ENCODE measurements at regions not wholly inside any gene's neighbourhood (a gene's known extent, or its start where the extent isn't known, plus 50 kb on each side); places are given as distances from the start of the nearest gene placed in this dataset.

DNA sequence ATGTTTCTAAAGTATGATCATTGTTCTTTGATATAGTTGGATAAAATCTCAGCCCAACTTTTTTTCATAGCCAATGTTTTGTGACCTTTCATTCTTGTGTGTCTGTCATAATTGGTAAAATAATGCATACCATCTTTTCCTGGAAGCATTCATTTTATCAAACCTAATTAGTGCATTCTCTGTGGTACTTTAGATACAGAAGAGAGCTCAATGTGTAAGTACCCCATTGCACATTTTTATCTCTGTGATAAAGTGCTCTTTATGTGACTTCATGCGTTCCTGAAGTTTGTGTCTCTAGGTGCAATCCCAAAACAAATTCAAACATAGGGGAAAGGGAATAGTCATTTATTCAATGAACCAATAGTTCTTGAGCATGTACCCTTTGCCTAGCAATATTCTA lies 628.5 kb downstream of the GBE1 start:
- intact Hi-C loops (cut with DNase I): no loop called here
- no peak for DNase-seq
- Histone ChIP-seq H3K4me1 (no peaks in the 10 kb centered on the region), H3K9me3 (no peaks in the 10 kb centered on the region), H3K27ac (no peak overlapping the region), H3K4me3 (no peak overlapping the region), H3K36me3 (no peaks in the 10 kb centered on the region), H3K27me3 (no peaks in the 10 kb centered on the region)
- 80 to 94% methylated on average over 1 of the region's 1 CpG for WGBS, 2 donors
- no peak for TF ChIP-seq POLR2A (IDR thresholded peaks at IDR 0.05)
- TF ChIP-seq, protein P1, sequence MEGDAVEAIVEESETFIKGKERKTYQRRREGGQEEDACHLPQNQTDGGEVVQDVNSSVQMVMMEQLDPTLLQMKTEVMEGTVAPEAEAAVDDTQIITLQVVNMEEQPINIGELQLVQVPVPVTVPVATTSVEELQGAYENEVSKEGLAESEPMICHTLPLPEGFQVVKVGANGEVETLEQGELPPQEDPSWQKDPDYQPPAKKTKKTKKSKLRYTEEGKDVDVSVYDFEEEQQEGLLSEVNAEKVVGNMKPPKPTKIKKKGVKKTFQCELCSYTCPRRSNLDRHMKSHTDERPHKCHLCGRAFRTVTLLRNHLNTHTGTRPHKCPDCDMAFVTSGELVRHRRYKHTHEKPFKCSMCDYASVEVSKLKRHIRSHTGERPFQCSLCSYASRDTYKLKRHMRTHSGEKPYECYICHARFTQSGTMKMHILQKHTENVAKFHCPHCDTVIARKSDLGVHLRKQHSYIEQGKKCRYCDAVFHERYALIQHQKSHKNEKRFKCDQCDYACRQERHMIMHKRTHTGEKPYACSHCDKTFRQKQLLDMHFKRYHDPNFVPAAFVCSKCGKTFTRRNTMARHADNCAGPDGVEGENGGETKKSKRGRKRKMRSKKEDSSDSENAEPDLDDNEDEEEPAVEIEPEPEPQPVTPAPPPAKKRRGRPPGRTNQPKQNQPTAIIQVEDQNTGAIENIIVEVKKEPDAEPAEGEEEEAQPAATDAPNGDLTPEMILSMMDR (IDR thresholded peaks at IDR 0.05): no peak

DNA sequence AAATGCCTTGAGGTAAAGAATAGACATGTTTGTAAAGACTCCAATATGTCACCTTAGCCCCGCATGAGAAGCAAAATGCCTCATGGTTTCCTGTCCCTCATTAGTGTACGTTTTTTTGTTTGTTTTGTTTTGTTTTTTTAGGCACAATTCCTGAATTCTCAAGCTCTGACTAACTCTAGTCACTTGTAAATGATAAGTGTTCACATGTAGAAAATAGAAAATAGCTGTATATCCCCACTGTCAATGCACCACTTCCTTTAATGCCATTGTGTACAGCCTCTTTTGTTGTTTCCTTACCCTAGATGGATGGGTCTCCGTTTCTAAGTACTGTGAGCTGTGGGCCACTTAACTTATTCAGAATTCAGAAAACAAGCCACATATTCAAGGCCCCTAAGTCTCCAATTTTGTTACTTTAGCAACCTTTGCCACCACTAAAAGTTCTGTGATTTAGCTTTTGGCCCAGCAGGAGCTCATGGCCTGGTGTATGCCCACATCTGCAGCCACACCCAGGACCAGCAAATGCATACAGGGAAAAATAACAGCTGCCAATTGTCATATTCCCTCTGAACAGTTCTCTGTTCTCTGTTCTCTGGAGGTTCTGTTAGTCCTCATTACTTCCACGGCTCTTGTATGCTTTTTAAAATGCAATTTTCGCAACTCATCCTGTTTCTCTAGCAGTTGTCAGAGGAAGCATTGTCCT lies 655.5 kb downstream of the GBE1 start:
- TF ChIP-seq, protein P1 (IDR thresholded peaks at IDR 0.05): no peak
- TF ChIP-seq POLR2A (IDR thresholded peaks at IDR 0.05): no peak
- Histone ChIP-seq H3K27me3 (no peaks in the 10 kb centered on the region), H3K4me3 (no peak overlapping the region), H3K27ac (no peak overlapping the region), H3K9me3 (no peaks in the 10 kb centered on the region), H3K4me1 (no peaks in the 10 kb centered on the region), H3K36me3 (no peaks in the 10 kb centered on the region)
- intact Hi-C loops (cut with DNase I): no loop called here
- 40% methylated on average over 5 of the region's 5 CpGs for WGBS, 2 donors
- no peak for DNase-seq

DNA sequence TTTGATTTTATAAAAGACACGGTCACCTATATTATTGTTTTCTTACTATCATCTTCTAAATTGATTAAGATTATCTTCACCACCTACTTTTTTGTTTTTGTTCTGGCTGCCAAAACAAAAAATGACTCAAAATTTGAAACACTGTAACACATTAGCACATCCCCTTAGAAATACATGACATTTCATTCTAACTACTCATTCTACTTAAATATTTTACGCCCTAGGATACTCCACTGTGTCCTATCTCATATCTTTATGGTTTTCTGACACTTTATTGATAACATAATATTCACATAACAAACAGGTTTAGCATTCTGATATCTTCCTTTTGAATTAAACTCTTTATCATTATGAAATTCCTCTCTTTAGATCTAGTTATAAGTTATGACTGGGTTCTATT lies 656.2 kb downstream of the GBE1 start:
- 46 to 61% methylated on average over 2 of the region's 2 CpGs for WGBS, 2 donors
- H3K36me3 ChIP-seq: no peaks in the 10 kb centered on the region
- intact Hi-C loops (cut with DNase I): no loop called here
- no peaks in the 10 kb centered on the region for H3K4me1 ChIP-seq
- no peak overlapping the region for H3K27ac ChIP-seq
- DNase-seq: no peak
- TF ChIP-seq, protein P1 (IDR thresholded peaks at IDR 0.05): no peak
- TF ChIP-seq POLR2A (IDR thresholded peaks at IDR 0.05): no peak
- no peaks in the 10 kb centered on the region for H3K27me3 ChIP-seq
- H3K9me3 ChIP-seq: no peaks in the 10 kb centered on the region
- no peak overlapping the region for H3K4me3 ChIP-seq

DNA sequence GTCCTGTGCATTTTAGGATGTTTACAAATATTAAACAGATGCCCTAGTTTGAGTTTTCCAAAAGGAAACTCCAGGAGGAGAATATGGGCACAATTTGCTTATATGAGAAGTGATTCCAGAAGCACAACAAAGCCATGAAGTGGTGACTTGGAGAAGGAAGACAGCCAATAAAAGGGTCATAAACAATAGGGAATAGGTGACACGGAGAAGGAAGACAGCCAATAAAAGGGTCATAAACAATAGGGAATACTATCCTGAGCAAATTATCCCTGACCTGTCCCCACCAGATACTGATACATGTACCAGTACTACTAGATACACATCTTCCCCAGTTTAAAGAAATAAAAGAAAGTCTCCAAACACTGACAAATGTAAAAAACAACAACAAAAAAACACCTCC lies 663.6 kb downstream of the GBE1 start:
- Histone ChIP-seq H3K36me3 (no peaks in the 10 kb centered on the region), H3K9me3 (no peaks in the 10 kb centered on the region), H3K4me3 (no peak overlapping the region), H3K4me1 (no peaks in the 10 kb centered on the region), H3K27me3 (no peaks in the 10 kb centered on the region), H3K27ac (no peak overlapping the region)
- DNase-seq: no peak
- TF ChIP-seq POLR2A (IDR thresholded peaks at IDR 0.05): no peak
- TF ChIP-seq, protein P1 (IDR thresholded peaks at IDR 0.05): no peak
- intact Hi-C loops (cut with DNase I): no loop called here
- 61 to 74% methylated on average over 1 of the region's 1 CpG for WGBS, 2 donors

DNA sequence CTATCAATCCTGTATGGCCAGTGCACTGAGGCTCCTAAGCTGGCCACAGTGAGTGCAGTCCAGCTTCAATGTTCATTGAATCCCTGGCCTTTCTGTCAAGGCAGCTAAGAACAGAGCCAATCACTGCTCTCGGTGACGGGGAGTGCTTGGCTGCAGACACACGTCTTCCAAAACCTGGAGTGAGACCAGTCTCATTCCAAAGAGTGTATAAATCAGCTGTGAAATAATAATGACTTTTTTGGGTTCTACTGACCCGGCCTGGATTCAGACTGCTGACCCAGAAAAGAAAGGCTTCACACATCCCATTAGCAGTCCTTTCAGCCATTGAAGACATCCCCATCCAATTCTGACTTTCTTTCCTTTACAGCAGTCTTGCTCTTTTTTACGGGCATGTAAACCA lies 665.5 kb downstream of the GBE1 start:
- Histone ChIP-seq H3K4me1 (no peaks in the 10 kb centered on the region), H3K36me3 (no peaks in the 10 kb centered on the region), H3K4me3 (no peak overlapping the region), H3K9me3 (no peaks in the 10 kb centered on the region), H3K27me3 (no peaks in the 10 kb centered on the region), H3K27ac (no peak overlapping the region)
- DNase-seq: no peak
- TF ChIP-seq, protein P1 (IDR thresholded peaks at IDR 0.05): no peak
- no peak for TF ChIP-seq POLR2A (IDR thresholded peaks at IDR 0.05)
- intact Hi-C loops (cut with DNase I): no loop called here
- WGBS, 2 donors: 61 to 66% methylated on average over 5 of the region's 5 CpGs

All from esophagus squamous epithelium (tissue), 5 donors.